GM21825 (cell line): ENCODE measurements at regions not wholly inside any gene's neighbourhood (a gene's known extent, or its start where the extent isn't known, plus 50 kb on each side); places are given as distances from the start of the nearest gene placed in this dataset.
"Not testable (repeated sequence)": the region's sequence is repeated elsewhere in the genome, so short reads cannot be mapped to it uniquely, and the experiment has no call there.

Experiments used
- ATAC-seq: cut with Tn5 transposase; IDR thresholded peaks from one replicate; pipeline ENCODE4 v1.9.1; 2021; ENCODE audit warnings: mild to moderate bottlenecking, moderate library complexity; ENCODE audit not compliant: unreplicated experiment

- no peak for ATAC-seq
These were observed 50.4 kb upstream of the CECR2 start for GRCh38 chr22:17318817-17319216.

- ATAC-seq, result no peak
These were observed 54.0 kb upstream of the CECR2 start for GRCh38 chr22:17315310-17315709.

GRCh38 chr22:17314487-17314886 lies 54.8 kb upstream of the CECR2 start:
- no peak for ATAC-seq

- no peak for ATAC-seq
These were observed 55.6 kb upstream of the CECR2 start for GRCh38 chr22:17313626-17314025.

- ATAC-seq, result no peak
These were observed 61.7 kb upstream of the CECR2 start for GRCh38 chr22:17307566-17307965.

- ATAC-seq, result no peak
These were observed 64.2 kb upstream of the CECR2 start for GRCh38 chr22:17305076-17305475.

- ATAC-seq, result peak; percentile 87
These were observed 65.2 kb upstream of the CECR2 start for GRCh38 chr22:17303840-17304779.

GRCh38 chr22:17303441-17303839 lies 65.8 kb upstream of the CECR2 start:
- ATAC-seq, result no peak

- no peak for ATAC-seq
These were observed 66.6 kb upstream of the CECR2 start for GRCh38 chr22:17302616-17303015.

- no peak for ATAC-seq
These were observed 68.3 kb upstream of the CECR2 start for GRCh38 chr22:17300926-17301325.

GRCh38 chr22:17298805-17299502 lies 70.3 kb upstream of the CECR2 start:
- not testable (repeated sequence) for ATAC-seq

- ATAC-seq, result no peak
These were observed 66.4 kb upstream of the ADA2 start for GRCh38 chr22:17285656-17286055.

GRCh38 chr22:17284888-17285287 lies 65.7 kb upstream of the ADA2 start:
- no peak for ATAC-seq

- ATAC-seq, result no peak
These were observed 65.2 kb upstream of the ADA2 start for GRCh38 chr22:17284466-17284865.

GRCh38 chr22:17283865-17284264 lies 64.6 kb upstream of the ADA2 start:
- not testable (repeated sequence) for ATAC-seq

GRCh38 chr22:17283423-17283822 lies 64.2 kb upstream of the ADA2 start:
- ATAC-seq, result no peak

GRCh38 chr22:17281440-17281841 lies 62.2 kb upstream of the ADA2 start:
- no peak for ATAC-seq

- ATAC-seq, result no peak
These were observed 61.8 kb upstream of the ADA2 start for GRCh38 chr22:17281026-17281425.

GRCh38 chr22:17272511-17272991 lies 53.3 kb upstream of the ADA2 start:
- no peak for ATAC-seq

- ATAC-seq, result no peak
These were observed 52.6 kb upstream of the ADA2 start for GRCh38 chr22:17271711-17272451.

GRCh38 chr22:17269607-17270261 lies 50.5 kb upstream of the ADA2 start:
- ATAC-seq, result no peak
